ENCODE measurements at regions not wholly inside any gene's neighbourhood (a gene's known extent, or its start where the extent isn't known, plus 50 kb on each side); places are given as distances from the start of the nearest gene placed in this dataset.
A peak's percentile ranks its signal among the peaks of the same experiment; 100 is the strongest.

GRCh38 chr11:42768576-42768975, 543.2 kb upstream of the API5 start:
- no peaks in the 10 kb centered on the region for H3K27me3 ChIP-seq (ENCODE audit: insufficient read depth, low read length)
- H3K27me3 Mint-ChIP-seq (ENCODE audit: low read depth, unreplicated experiment): no peaks in the 10 kb centered on the region

GRCh38 chr11:42770444-42771065, 541.2 kb upstream of the API5 start:
- H3K27me3 Mint-ChIP-seq (ENCODE audit: low read depth, unreplicated experiment): no peaks in the 10 kb centered on the region
- FAIRE-seq: no peak

More at GRCh38 chr11:42768576-42768975, 543.2 kb upstream of the API5 start:
- no peak overlapping the region for H3K4me2 ChIP-seq (ENCODE audit: low read length)
- Mint-ChIP-seq H3K9me3 (ENCODE audit: unreplicated experiment) (peaks cover 2% of the 10 kb centered on the region), H3K36me3 (ENCODE audit: low read depth, unreplicated experiment) (no peaks in the 10 kb centered on the region), H3K27ac (ENCODE audit: unreplicated experiment) (no peak overlapping the region), H3K4me1 (ENCODE audit: low read depth, unreplicated experiment) (no peaks in the 10 kb centered on the region), H3K4me3 (ENCODE audit: unreplicated experiment) (no peak overlapping the region)
- H3K9me3 ChIP-seq (ENCODE audit: insufficient read depth, low read depth, low read length): no peaks in the 10 kb centered on the region
- DNase-seq (ENCODE audit: low read depth) (no peak), FAIRE-seq (no peak)
- H3K4me1 ChIP-seq (ENCODE audit: insufficient read depth, low read length): no peaks in the 10 kb centered on the region
- H3K4me3 ChIP-seq (ENCODE audit: insufficient read depth, low read depth, low read length): no peak overlapping the region
- H3K36me3 ChIP-seq (ENCODE audit: insufficient read depth, low read length): no peaks in the 10 kb centered on the region
- no peak for TF ChIP-seq CTCF (IDR thresholded peaks at IDR 0.05; ENCODE audit: insufficient read depth, low read depth, low read length)
- TF ChIP-seq EZH2 (IDR thresholded peaks at IDR 0.05; ENCODE audit: insufficient read depth, low read length): no peak
- H4K20me1 ChIP-seq (ENCODE audit: insufficient read depth, low read length): no peaks in the 10 kb centered on the region
- H3K79me2 ChIP-seq (ENCODE audit: insufficient read depth, low read length): no peaks in the 10 kb centered on the region
- H3K9ac ChIP-seq (ENCODE audit: low read length): no peak overlapping the region
- no peak overlapping the region for H2AFZ ChIP-seq (ENCODE audit: low read depth, low read length)
- no peak overlapping the region for H3K27ac ChIP-seq (ENCODE audit: low read depth, low read length)

More at GRCh38 chr11:42770444-42771065, 541.2 kb upstream of the API5 start:
- Histone ChIP-seq H2AFZ (ENCODE audit: low read depth, low read length) (no peak overlapping the region), H3K9me3 (ENCODE audit: insufficient read depth, low read depth, low read length) (no peaks in the 10 kb centered on the region), H3K4me1 (ENCODE audit: insufficient read depth, low read length) (no peaks in the 10 kb centered on the region), H4K20me1 (ENCODE audit: insufficient read depth, low read length) (no peaks in the 10 kb centered on the region), H3K9ac (ENCODE audit: low read length) (no peak overlapping the region), H3K27me3 (ENCODE audit: insufficient read depth, low read length) (no peaks in the 10 kb centered on the region), H3K27ac (ENCODE audit: low read depth, low read length) (no peak overlapping the region), H3K4me2 (ENCODE audit: low read length) (no peak overlapping the region), H3K79me2 (ENCODE audit: insufficient read depth, low read length) (no peaks in the 10 kb centered on the region), H3K4me3 (ENCODE audit: insufficient read depth, low read depth, low read length) (no peak overlapping the region), H3K36me3 (ENCODE audit: insufficient read depth, low read length) (no peaks in the 10 kb centered on the region)
- no peak overlapping the region for H3K27ac Mint-ChIP-seq (ENCODE audit: unreplicated experiment)
- peaks cover 5% of the 10 kb centered on the region for H3K9me3 Mint-ChIP-seq (ENCODE audit: unreplicated experiment)
- H3K4me3 Mint-ChIP-seq (ENCODE audit: unreplicated experiment): no peak overlapping the region
- DNase-seq (ENCODE audit: low read depth): no peak
- H3K36me3 Mint-ChIP-seq (ENCODE audit: low read depth, unreplicated experiment): no peaks in the 10 kb centered on the region
- H3K4me1 Mint-ChIP-seq (ENCODE audit: low read depth, unreplicated experiment): no peaks in the 10 kb centered on the region
- TF ChIP-seq EZH2 (IDR thresholded peaks at IDR 0.05; ENCODE audit: insufficient read depth, low read length) (no peak), CTCF (IDR thresholded peaks at IDR 0.05; ENCODE audit: insufficient read depth, low read depth, low read length) (peak; percentile 52)
